ENCODE measurements at regions not wholly inside any gene's neighbourhood (a gene's known extent, or its start where the extent isn't known, plus 50 kb on each side); places are given as distances from the start of the nearest gene placed in this dataset.

DNA sequence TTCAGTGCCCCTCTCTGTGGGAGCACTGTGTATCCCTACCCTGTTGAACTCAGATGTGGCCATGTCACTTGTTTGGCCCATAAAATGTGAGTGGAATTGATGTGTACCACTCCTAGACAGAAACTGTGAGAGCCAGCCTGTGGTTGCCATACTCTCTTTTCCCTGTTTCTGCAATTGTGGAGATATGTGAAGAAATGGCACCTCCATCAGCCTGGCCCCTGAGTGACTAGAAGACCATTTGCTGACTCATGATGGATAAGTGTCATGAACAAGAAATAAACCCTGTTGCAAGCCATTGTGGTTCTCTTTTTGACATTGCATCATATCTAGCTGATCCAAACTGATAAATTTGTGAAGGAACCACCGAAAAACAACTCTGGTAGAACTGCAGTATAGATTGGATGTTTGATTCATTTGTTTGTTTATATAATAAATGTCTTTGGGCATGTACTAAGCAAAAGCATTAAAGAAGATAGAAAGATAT, 193.7 kb upstream of the FOXN2 start (continued):
- TF ChIP-seq, protein P1, sequence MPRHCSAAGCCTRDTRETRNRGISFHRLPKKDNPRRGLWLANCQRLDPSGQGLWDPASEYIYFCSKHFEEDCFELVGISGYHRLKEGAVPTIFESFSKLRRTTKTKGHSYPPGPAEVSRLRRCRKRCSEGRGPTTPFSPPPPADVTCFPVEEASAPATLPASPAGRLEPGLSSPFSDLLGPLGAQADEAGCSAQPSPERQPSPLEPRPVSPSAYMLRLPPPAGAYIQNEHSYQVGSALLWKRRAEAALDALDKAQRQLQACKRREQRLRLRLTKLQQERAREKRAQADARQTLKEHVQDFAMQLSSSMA (CRISPR knock-in tag; IDR thresholded peaks at IDR 0.05), result no peak
- no peak for TF ChIP-seq SETDB1 (IDR thresholded peaks at IDR 0.05; ENCODE audit: low read length)
- peak; percentile 43; the same call in 1 of the 2 replicates for TF ChIP-seq ZEB2 (IDR thresholded peaks at IDR 0.05)
- TF ChIP-seq TOE1 (IDR thresholded peaks at IDR 0.05; ENCODE audit: borderline replicate concordance), result 0 out of 2 replicates have a peak, but pooled peaks have one; percentile 29
- no peak for TF ChIP-seq TOE1 (CRISPR knock-in tag; IDR thresholded peaks at IDR 0.05; ENCODE audit: borderline replicate concordance, low read depth)
- TF ChIP-seq, protein P2, sequence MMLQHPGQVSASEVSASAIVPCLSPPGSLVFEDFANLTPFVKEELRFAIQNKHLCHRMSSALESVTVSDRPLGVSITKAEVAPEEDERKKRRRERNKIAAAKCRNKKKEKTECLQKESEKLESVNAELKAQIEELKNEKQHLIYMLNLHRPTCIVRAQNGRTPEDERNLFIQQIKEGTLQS (IDR thresholded peaks at IDR 0.05), result peak; percentile 99
- TF ChIP-seq, protein P2 (CRISPR knock-in tag; conservative IDR thresholded peaks at IDR 0.05), result no peak
- TF ChIP-seq ELF1 (tag; IDR thresholded peaks at IDR 0.05), result no peak
- TF ChIP-seq BACH1 (tag; IDR thresholded peaks at IDR 0.05), result peak; percentile 95
- peak in 1 of 2 experiments; percentile 42; a peak in 1 of 4 replicates for TF ChIP-seq MAZ (CRISPR knock-in tag; conservative IDR thresholded peaks at IDR 0.05 in 1 of 2, IDR thresholded peaks at IDR 0.05 in 1 of 2)
- peak; percentile 90 for TF ChIP-seq EP300 (IDR thresholded peaks at IDR 0.05; ENCODE audit: low read length)
- peak in 1 of 2 experiments; percentile 66; a peak in 2 of 4 replicates for TF ChIP-seq TEAD1 (CRISPR knock-in tag; IDR thresholded peaks at IDR 0.05)
- TF ChIP-seq HDAC3 (IDR thresholded peaks at IDR 0.05; ENCODE audit: borderline replicate concordance, partially characterized antibody), result peak; percentile 65
- no peak for TF ChIP-seq CBX8 (IDR thresholded peaks at IDR 0.05; ENCODE audit: borderline replicate concordance, extremely low read depth, low read depth, low read length, poor library complexity, severe bottlenecking)
- TF ChIP-seq, protein P3, sequence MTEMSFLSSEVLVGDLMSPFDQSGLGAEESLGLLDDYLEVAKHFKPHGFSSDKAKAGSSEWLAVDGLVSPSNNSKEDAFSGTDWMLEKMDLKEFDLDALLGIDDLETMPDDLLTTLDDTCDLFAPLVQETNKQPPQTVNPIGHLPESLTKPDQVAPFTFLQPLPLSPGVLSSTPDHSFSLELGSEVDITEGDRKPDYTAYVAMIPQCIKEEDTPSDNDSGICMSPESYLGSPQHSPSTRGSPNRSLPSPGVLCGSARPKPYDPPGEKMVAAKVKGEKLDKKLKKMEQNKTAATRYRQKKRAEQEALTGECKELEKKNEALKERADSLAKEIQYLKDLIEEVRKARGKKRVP (CRISPR knock-in tag; IDR thresholded peaks at IDR 0.05), result peak; percentile 97
- 0 out of 2 replicates have a peak, but pooled peaks have one; percentile 64 for TF ChIP-seq HDAC8 (tag; IDR thresholded peaks at IDR 0.05)
- TF ChIP-seq CHD2 (IDR thresholded peaks at IDR 0.05; ENCODE audit: low read depth, low read length), result no peak
- TF ChIP-seq NBN (IDR thresholded peaks at IDR 0.05; ENCODE audit: low read depth), result peak; percentile 65; the same call in 1 of the 2 replicates
- TF ChIP-seq ZNF79 (CRISPR knock-in tag; IDR thresholded peaks at IDR 0.05; ENCODE audit: low read depth), result 0 out of 2 replicates have a peak, but pooled peaks have one; percentile 35
- TF ChIP-seq ETV1 (tag; conservative IDR thresholded peaks at IDR 0.05; ENCODE audit: low read depth), result 0 out of 2 replicates have a peak, but pooled peaks have one; percentile 6
- no peak for TF ChIP-seq NR2C2 (CRISPR knock-in tag; IDR thresholded peaks at IDR 0.05)
- TF ChIP-seq NR2C2 (tag; IDR thresholded peaks at IDR 0.05), result peak; percentile 53
- peak; percentile 92 for TF ChIP-seq SOX6 (IDR thresholded peaks at IDR 0.05)
- peak; percentile 45; the same call in 1 of the 2 replicates for TF ChIP-seq MECOM (CRISPR knock-in tag; IDR thresholded peaks at IDR 0.05)
- peak; percentile 81 for TF ChIP-seq NFE2L1 (tag; IDR thresholded peaks at IDR 0.05; ENCODE audit: borderline replicate concordance, low read depth)
- 0 out of 2 replicates have a peak, but pooled peaks have one; percentile 57 for TF ChIP-seq SMAD4 (CRISPR knock-in tag; conservative IDR thresholded peaks at IDR 0.05)
- TF ChIP-seq, protein P4, sequence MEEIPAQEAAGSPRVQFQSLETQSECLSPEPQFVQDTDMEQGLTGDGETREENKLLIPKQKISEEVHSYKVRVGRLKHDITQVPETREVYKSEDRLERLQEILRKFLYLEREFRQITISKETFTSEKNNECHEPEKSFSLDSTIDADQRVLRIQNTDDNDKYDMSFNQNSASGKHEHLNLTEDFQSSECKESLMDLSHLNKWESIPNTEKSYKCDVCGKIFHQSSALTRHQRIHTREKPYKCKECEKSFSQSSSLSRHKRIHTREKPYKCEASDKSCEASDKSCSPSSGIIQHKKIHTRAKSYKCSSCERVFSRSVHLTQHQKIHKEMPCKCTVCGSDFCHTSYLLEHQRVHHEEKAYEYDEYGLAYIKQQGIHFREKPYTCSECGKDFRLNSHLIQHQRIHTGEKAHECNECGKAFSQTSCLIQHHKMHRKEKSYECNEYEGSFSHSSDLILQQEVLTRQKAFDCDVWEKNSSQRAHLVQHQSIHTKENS (CRISPR knock-in tag; IDR thresholded peaks at IDR 0.05), result no peak

Data from K562 (cell line).